WTC11 (cell line): ENCODE measurements at regions not wholly inside any gene's neighbourhood (a gene's known extent, or its start where the extent isn't known, plus 50 kb on each side); places are given as distances from the start of the nearest gene placed in this dataset.

Experiments
- ATAC-seq: fragments of 200-7000 bp; cut with Tn5 transposase; 2 replicates; pipeline ENCODE4 v1.10.0; 2021; ENCODE audit warnings: mild to moderate bottlenecking, moderate library complexity
- CTCF ChIA-PET: fragments of 300-600 bp; sonication (Branson Sonifier 250); formaldehyde crosslinking; loops from one replicate; lab custom pipeline; 2021; ENCODE audit warnings: antibody characterized with exemption; lab: Charles Lee
- POLR2A ChIA-PET: fragments of 350-600 bp; sonication (Branson Sonifier 250); formaldehyde crosslinking; loops from one replicate; lab custom pipeline; 2021; ENCODE audit warnings: antibody characterized with exemption; lab: Charles Lee
- DNase-seq: peaks from one replicate; pipeline ENCODE4 v3.0.0; 2021; ENCODE audit warnings: low spot score
- H3K27ac Mint-ChIP-seq: 2 replicates; pipeline ENCODE4 v1.8.0; 2021; ENCODE audit warnings: mixed read lengths
- H3K27me3 Mint-ChIP-seq: 2 replicates; pipeline ENCODE4 v1.8.0; 2021; ENCODE audit warnings: low read depth, mild to moderate bottlenecking, moderate library complexity, mixed read lengths
- H3K36me3 Mint-ChIP-seq: 2 replicates; pipeline ENCODE4 v1.8.0; 2021; ENCODE audit warnings: mixed read lengths
- H3K4me1 Mint-ChIP-seq: 2 replicates; pipeline ENCODE4 v1.8.0; 2022; ENCODE audit warnings: mixed read lengths
- H3K4me3 Mint-ChIP-seq: 2 replicates; pipeline ENCODE4 v1.8.0; 2021; ENCODE audit warnings: mild to moderate bottlenecking, moderate library complexity, mixed read lengths
- H3K9me3 Mint-ChIP-seq: 2 replicates; pipeline ENCODE4 v1.8.0; 2021; ENCODE audit warnings: mixed read lengths
- FOXK1 ChIP-seq: sonication (generic); formaldehyde crosslinking; IDR thresholded peaks from 2 replicates; pipeline ENCODE4 v1.8.0; 2022; ENCODE audit warnings: mild to moderate bottlenecking, moderate library complexity, missing genetic modification reagents
- GRHL2 ChIP-seq: fragments of 250-450 bp; sonication (Bioruptor Pico); IDR thresholded peaks from 2 replicates; pipeline ENCODE4 v1.8.0; 2022; ENCODE audit warnings: mild to moderate bottlenecking, moderate library complexity; ENCODE audit not compliant: insufficient replicate concordance, severe bottlenecking
- PRRX2 ChIP-seq: fragments of 250-450 bp; sonication (Bioruptor Pico); IDR thresholded peaks from 2 replicates; pipeline ENCODE4 v1.8.0; 2021; ENCODE audit warnings: mild to moderate bottlenecking
- SP1 ChIP-seq: sonication (generic); formaldehyde crosslinking; conservative IDR thresholded peaks from 2 replicates; pipeline ENCODE4 v1.8.1; 2022; ENCODE audit warnings: missing genetic modification reagents
- ZBTB21 ChIP-seq: sonication (generic); formaldehyde crosslinking; IDR thresholded peaks from 2 replicates; pipeline ENCODE4 v1.8.1; 2023; ENCODE audit warnings: mild to moderate bottlenecking, missing genetic modification reagents, borderline replicate concordance
- ZNF138 ChIP-seq: sonication (generic); formaldehyde crosslinking; conservative IDR thresholded peaks from 2 replicates; pipeline ENCODE4 v1.8.1; 2022; ENCODE audit warnings: mild to moderate bottlenecking, moderate library complexity, missing genetic modification reagents
- ZNF232 ChIP-seq: sonication (generic); formaldehyde crosslinking; IDR thresholded peaks from 2 replicates; pipeline ENCODE4 v1.8.0; 2022; ENCODE audit warnings: mild to moderate bottlenecking, missing genetic modification reagents
- ZNF396 ChIP-seq: fragments of 250-450 bp; sonication (Bioruptor Pico); IDR thresholded peaks from 2 replicates; pipeline ENCODE4 v1.8.0; 2021; ENCODE audit warnings: mild to moderate bottlenecking, moderate library complexity, borderline replicate concordance
- TF ChIP-seq, protein P1 (sequence below): sonication (generic); formaldehyde crosslinking; IDR thresholded peaks from 2 replicates; pipeline ENCODE4 v1.8.0; 2023; ENCODE audit warnings: mild to moderate bottlenecking, missing genetic modification reagents
- TF ChIP-seq, protein P2 (sequence below): fragments of 250-450 bp; sonication (Bioruptor Pico); IDR thresholded peaks from 2 replicates; pipeline ENCODE4 v2.1.2; 2022; ENCODE audit warnings: mild to moderate bottlenecking, moderate library complexity
- TF ChIP-seq, protein P3 (sequence below): sonication (generic); formaldehyde crosslinking; conservative IDR thresholded peaks from 2 replicates; pipeline ENCODE4 v1.8.1; 2023; ENCODE audit warnings: mild to moderate bottlenecking, low read depth, missing genetic modification reagents, moderate library complexity
- TF ChIP-seq, protein P4 (sequence below): sonication (generic); formaldehyde crosslinking; IDR thresholded peaks from 2 replicates; pipeline ENCODE4 v1.8.1; 2023; ENCODE audit warnings: mild to moderate bottlenecking, missing genetic modification reagents, borderline replicate concordance
- TF ChIP-seq, protein P5 (sequence below): fragments of 250-450 bp; sonication (Bioruptor Pico); IDR thresholded peaks from 2 replicates; pipeline ENCODE4 v1.9.0; 2021; ENCODE audit warnings: mild to moderate bottlenecking
- TF ChIP-seq, protein P6 (sequence below): sonication (generic); formaldehyde crosslinking; IDR thresholded peaks from 2 replicates; pipeline ENCODE4 v1.8.0; 2023; ENCODE audit warnings: missing genetic modification reagents, mild to moderate bottlenecking, borderline replicate concordance
- TF ChIP-seq, protein P7 (sequence below): sonication (generic); formaldehyde crosslinking; IDR thresholded peaks from 2 replicates; pipeline ENCODE4 v1.8.1; 2022; ENCODE audit warnings: mild to moderate bottlenecking, missing genetic modification reagents, moderate library complexity, borderline replicate concordance

DNA sequence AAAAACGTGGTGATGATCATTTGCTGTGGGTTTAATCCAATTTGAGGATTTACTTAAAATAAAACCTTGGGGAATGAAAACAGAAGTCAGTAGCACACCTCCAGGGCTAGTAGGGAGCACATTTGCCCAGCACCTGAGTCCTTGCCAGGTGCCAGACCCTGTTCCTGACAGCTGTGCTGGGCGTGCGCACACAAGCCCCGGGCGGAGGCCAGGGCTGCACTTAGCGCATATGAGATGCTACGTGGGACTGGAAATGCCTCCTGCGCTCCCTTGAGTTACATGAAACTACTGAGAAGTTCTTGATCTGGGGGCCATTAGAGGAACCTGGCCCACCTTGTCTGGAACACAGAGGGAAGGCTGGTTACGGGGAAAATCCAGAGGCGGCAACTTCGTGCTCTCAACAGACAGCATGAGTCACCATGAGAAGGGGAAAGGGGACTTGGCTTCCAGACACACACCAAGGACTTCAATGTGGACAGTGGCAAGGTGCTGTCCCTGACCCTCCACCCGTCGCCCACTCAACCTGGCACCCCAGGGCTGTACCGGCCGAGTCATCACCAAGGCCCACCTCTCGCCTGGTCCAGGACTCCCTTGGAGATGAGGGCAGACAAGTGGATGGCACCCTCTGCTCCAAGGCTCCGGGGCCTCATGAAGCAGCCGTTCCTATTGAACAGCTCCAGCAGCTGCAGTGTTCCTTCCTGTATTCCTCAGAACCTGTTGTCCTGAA is 1468.6 kb downstream of the BRD1 start:
- Mint-ChIP-seq H3K27ac (no peak overlapping the region), H3K27me3 (peaks cover 5% of the 10 kb centered on the region), H3K9me3 (no peaks in the 10 kb centered on the region), H3K4me3 (no peak overlapping the region), H3K4me1 (peaks cover 30% of the 10 kb centered on the region), H3K36me3 (no peaks in the 10 kb centered on the region)
- ATAC-seq (no peak), DNase-seq (no peak)
- ChIA-PET CTCF (no interaction called here), POLR2A (no interaction called here)
- TF ChIP-seq, protein P1, sequence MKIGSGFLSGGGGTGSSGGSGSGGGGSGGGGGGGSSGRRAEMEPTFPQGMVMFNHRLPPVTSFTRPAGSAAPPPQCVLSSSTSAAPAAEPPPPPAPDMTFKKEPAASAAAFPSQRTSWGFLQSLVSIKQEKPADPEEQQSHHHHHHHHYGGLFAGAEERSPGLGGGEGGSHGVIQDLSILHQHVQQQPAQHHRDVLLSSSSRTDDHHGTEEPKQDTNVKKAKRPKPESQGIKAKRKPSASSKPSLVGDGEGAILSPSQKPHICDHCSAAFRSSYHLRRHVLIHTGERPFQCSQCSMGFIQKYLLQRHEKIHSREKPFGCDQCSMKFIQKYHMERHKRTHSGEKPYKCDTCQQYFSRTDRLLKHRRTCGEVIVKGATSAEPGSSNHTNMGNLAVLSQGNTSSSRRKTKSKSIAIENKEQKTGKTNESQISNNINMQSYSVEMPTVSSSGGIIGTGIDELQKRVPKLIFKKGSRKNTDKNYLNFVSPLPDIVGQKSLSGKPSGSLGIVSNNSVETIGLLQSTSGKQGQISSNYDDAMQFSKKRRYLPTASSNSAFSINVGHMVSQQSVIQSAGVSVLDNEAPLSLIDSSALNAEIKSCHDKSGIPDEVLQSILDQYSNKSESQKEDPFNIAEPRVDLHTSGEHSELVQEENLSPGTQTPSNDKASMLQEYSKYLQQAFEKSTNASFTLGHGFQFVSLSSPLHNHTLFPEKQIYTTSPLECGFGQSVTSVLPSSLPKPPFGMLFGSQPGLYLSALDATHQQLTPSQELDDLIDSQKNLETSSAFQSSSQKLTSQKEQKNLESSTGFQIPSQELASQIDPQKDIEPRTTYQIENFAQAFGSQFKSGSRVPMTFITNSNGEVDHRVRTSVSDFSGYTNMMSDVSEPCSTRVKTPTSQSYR, result no peak
- TF ChIP-seq, protein P2, sequence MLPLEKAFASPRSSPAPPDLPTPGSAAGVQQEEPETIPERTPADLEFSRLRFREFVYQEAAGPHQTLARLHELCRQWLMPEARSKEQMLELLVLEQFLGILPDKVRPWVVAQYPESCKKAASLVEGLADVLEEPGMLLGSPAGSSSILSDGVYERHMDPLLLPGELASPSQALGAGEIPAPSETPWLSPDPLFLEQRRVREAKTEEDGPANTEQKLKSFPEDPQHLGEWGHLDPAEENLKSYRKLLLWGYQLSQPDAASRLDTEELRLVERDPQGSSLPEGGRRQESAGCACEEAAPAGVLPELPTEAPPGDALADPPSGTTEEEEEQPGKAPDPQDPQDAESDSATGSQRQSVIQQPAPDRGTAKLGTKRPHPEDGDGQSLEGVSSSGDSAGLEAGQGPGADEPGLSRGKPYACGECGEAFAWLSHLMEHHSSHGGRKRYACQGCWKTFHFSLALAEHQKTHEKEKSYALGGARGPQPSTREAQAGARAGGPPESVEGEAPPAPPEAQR (CRISPR knock-in tag), result no peak
- TF ChIP-seq, protein P3, sequence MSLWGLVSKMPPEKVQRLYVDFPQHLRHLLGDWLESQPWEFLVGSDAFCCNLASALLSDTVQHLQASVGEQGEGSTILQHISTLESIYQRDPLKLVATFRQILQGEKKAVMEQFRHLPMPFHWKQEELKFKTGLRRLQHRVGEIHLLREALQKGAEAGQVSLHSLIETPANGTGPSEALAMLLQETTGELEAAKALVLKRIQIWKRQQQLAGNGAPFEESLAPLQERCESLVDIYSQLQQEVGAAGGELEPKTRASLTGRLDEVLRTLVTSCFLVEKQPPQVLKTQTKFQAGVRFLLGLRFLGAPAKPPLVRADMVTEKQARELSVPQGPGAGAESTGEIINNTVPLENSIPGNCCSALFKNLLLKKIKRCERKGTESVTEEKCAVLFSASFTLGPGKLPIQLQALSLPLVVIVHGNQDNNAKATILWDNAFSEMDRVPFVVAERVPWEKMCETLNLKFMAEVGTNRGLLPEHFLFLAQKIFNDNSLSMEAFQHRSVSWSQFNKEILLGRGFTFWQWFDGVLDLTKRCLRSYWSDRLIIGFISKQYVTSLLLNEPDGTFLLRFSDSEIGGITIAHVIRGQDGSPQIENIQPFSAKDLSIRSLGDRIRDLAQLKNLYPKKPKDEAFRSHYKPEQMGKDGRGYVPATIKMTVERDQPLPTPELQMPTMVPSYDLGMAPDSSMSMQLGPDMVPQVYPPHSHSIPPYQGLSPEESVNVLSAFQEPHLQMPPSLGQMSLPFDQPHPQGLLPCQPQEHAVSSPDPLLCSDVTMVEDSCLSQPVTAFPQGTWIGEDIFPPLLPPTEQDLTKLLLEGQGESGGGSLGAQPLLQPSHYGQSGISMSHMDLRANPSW (CRISPR knock-in tag), result no peak
- TF ChIP-seq, protein P4, sequence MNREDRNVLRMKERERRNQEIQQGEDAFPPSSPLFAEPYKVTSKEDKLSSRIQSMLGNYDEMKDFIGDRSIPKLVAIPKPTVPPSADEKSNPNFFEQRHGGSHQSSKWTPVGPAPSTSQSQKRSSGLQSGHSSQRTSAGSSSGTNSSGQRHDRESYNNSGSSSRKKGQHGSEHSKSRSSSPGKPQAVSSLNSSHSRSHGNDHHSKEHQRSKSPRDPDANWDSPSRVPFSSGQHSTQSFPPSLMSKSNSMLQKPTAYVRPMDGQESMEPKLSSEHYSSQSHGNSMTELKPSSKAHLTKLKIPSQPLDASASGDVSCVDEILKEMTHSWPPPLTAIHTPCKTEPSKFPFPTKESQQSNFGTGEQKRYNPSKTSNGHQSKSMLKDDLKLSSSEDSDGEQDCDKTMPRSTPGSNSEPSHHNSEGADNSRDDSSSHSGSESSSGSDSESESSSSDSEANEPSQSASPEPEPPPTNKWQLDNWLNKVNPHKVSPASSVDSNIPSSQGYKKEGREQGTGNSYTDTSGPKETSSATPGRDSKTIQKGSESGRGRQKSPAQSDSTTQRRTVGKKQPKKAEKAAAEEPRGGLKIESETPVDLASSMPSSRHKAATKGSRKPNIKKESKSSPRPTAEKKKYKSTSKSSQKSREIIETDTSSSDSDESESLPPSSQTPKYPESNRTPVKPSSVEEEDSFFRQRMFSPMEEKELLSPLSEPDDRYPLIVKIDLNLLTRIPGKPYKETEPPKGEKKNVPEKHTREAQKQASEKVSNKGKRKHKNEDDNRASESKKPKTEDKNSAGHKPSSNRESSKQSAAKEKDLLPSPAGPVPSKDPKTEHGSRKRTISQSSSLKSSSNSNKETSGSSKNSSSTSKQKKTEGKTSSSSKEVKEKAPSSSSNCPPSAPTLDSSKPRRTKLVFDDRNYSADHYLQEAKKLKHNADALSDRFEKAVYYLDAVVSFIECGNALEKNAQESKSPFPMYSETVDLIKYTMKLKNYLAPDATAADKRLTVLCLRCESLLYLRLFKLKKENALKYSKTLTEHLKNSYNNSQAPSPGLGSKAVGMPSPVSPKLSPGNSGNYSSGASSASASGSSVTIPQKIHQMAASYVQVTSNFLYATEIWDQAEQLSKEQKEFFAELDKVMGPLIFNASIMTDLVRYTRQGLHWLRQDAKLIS (CRISPR knock-in tag), result no peak
- TF ChIP-seq GRHL2 (CRISPR knock-in tag) (no peak), SP1 (CRISPR knock-in tag) (no peak), ZBTB21 (no peak), ZNF232 (CRISPR knock-in tag) (no peak), FOXK1 (CRISPR knock-in tag) (no peak), ZNF138 (CRISPR knock-in tag) (no peak), ZNF396 (CRISPR knock-in tag) (no peak), PRRX2 (CRISPR knock-in tag) (no peak)
- TF ChIP-seq, protein P5, sequence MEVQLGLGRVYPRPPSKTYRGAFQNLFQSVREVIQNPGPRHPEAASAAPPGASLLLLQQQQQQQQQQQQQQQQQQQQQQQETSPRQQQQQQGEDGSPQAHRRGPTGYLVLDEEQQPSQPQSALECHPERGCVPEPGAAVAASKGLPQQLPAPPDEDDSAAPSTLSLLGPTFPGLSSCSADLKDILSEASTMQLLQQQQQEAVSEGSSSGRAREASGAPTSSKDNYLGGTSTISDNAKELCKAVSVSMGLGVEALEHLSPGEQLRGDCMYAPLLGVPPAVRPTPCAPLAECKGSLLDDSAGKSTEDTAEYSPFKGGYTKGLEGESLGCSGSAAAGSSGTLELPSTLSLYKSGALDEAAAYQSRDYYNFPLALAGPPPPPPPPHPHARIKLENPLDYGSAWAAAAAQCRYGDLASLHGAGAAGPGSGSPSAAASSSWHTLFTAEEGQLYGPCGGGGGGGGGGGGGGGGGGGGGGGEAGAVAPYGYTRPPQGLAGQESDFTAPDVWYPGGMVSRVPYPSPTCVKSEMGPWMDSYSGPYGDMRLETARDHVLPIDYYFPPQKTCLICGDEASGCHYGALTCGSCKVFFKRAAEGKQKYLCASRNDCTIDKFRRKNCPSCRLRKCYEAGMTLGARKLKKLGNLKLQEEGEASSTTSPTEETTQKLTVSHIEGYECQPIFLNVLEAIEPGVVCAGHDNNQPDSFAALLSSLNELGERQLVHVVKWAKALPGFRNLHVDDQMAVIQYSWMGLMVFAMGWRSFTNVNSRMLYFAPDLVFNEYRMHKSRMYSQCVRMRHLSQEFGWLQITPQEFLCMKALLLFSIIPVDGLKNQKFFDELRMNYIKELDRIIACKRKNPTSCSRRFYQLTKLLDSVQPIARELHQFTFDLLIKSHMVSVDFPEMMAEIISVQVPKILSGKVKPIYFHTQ (CRISPR knock-in tag), result no peak
- TF ChIP-seq, protein P6, sequence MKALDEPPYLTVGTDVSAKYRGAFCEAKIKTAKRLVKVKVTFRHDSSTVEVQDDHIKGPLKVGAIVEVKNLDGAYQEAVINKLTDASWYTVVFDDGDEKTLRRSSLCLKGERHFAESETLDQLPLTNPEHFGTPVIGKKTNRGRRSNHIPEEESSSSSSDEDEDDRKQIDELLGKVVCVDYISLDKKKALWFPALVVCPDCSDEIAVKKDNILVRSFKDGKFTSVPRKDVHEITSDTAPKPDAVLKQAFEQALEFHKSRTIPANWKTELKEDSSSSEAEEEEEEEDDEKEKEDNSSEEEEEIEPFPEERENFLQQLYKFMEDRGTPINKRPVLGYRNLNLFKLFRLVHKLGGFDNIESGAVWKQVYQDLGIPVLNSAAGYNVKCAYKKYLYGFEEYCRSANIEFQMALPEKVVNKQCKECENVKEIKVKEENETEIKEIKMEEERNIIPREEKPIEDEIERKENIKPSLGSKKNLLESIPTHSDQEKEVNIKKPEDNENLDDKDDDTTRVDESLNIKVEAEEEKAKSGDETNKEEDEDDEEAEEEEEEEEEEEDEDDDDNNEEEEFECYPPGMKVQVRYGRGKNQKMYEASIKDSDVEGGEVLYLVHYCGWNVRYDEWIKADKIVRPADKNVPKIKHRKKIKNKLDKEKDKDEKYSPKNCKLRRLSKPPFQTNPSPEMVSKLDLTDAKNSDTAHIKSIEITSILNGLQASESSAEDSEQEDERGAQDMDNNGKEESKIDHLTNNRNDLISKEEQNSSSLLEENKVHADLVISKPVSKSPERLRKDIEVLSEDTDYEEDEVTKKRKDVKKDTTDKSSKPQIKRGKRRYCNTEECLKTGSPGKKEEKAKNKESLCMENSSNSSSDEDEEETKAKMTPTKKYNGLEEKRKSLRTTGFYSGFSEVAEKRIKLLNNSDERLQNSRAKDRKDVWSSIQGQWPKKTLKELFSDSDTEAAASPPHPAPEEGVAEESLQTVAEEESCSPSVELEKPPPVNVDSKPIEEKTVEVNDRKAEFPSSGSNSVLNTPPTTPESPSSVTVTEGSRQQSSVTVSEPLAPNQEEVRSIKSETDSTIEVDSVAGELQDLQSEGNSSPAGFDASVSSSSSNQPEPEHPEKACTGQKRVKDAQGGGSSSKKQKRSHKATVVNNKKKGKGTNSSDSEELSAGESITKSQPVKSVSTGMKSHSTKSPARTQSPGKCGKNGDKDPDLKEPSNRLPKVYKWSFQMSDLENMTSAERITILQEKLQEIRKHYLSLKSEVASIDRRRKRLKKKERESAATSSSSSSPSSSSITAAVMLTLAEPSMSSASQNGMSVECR (CRISPR knock-in tag), result no peak
- TF ChIP-seq, protein P7, sequence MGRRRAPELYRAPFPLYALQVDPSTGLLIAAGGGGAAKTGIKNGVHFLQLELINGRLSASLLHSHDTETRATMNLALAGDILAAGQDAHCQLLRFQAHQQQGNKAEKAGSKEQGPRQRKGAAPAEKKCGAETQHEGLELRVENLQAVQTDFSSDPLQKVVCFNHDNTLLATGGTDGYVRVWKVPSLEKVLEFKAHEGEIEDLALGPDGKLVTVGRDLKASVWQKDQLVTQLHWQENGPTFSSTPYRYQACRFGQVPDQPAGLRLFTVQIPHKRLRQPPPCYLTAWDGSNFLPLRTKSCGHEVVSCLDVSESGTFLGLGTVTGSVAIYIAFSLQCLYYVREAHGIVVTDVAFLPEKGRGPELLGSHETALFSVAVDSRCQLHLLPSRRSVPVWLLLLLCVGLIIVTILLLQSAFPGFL, result no peak
